Endothelial cell of umbilical vein (primary cell): ENCODE measurements at regions not wholly inside any gene's neighbourhood (a gene's known extent, or its start where the extent isn't known, plus 50 kb on each side); places are given as distances from the start of the nearest gene placed in this dataset.

ENCODE experiments used
- BruUV-seq: library from RNA; stranded (reverse); fragments of 400-500 nt; replicated peaks from 2 replicates; lab custom pipeline; 2021; lab: Mats Ljungman, UMichigan
- CTCF ChIA-PET: fragments of 300-600, 350-600 bp; sonication (Branson Sonifier 250); formaldehyde crosslinking; loops from one replicate; lab custom pipeline; 2021; ENCODE audit warnings: antibody characterized with exemption, inconsistent platforms; lab: Charles Lee
- POLR2A ChIA-PET: fragments of 300-600, 350-600 bp; sonication (Branson Sonifier 250); formaldehyde crosslinking; loops from one replicate; lab custom pipeline; 2021; ENCODE audit warnings: antibody characterized with exemption, inconsistent platforms; lab: Charles Lee
- DNase-seq: peaks from one replicate; pipeline ENCODE4 v3.0.0-alpha.2; 2011; ENCODE audit warnings: low read depth, low spot score
- FAIRE-seq: peaks from 2 replicates; lab custom pipeline; 2011; peaks lifted over from hg19 to GRCh38; lab: Jason Lieb, UNC
- H2AFZ ChIP-seq: 2 replicates; pipeline ENCODE4 v1.6.0; 2012; ENCODE audit warnings: low read depth, low read length, control low read depth, inconsistent platforms
- H3K27ac ChIP-seq: 2 replicates; pipeline ENCODE4 v1.5.1; 2011; ENCODE audit warnings: low read depth, mild to moderate bottlenecking, control low read depth, low read length, moderate library complexity; ENCODE audit not compliant: insufficient read depth
- H3K27me3 ChIP-seq, 2 experiments: 2 replicates each; pipeline versions ENCODE4 v1.6.0 to v1.6.1; 2011; ENCODE audit warnings: low read length in 2 of 2, mixed read lengths in 1 of 2; ENCODE audit not compliant: control insufficient read depth in 2 of 2, insufficient read depth in 2 of 2
- H3K36me3 ChIP-seq, 2 experiments: 2 replicates in 1 of 2; 3 replicates in 1 of 2; pipeline ENCODE4 v1.5.1; 2011; ENCODE audit warnings: low read length in 2 of 2, mild to moderate bottlenecking in 1 of 2, moderate library complexity in 1 of 2; ENCODE audit not compliant: control insufficient read depth in 2 of 2, insufficient read depth in 2 of 2; ENCODE audit errors: extremely low read depth in 1 of 2
- H3K4me1 ChIP-seq: 3 replicates; pipeline ENCODE4 v1.5.1; 2011; ENCODE audit warnings: mild to moderate bottlenecking, low read length; ENCODE audit not compliant: control insufficient read depth, insufficient read depth; ENCODE audit errors: extremely low read depth
- H3K4me2 ChIP-seq: 2 replicates; pipeline ENCODE4 v1.6.1; 2011; ENCODE audit warnings: low read length, control low read depth, mixed read lengths; ENCODE audit not compliant: insufficient read depth
- H3K4me3 ChIP-seq, 3 experiments: fragments of 200-600 bp in 1 of 3; sonication (generic), shearing (Covaris generic) in 1 of 3; replicated peaks in 1 of 3; 2 replicates each; pipeline ENCODE4 v1.5.1; 2011 to 2016; ENCODE audit warnings: control low read depth in 3 of 3, low read length in 3 of 3, mild to moderate bottlenecking in 2 of 3, inconsistent platforms in 1 of 3, low read depth in 1 of 3, moderate library complexity in 1 of 3; ENCODE audit not compliant: insufficient read depth in 1 of 3
- H3K79me2 ChIP-seq: 2 replicates; pipeline ENCODE4 v1.6.0; 2012; ENCODE audit warnings: low read length, inconsistent platforms; ENCODE audit not compliant: control insufficient read depth, insufficient read depth
- H3K9ac ChIP-seq: replicated peaks from 2 replicates; pipeline ENCODE3; 2011; ENCODE audit warnings: low read length, control low read depth; ENCODE audit not compliant: insufficient read depth; ENCODE audit errors: extremely low read depth
- H3K9me1 ChIP-seq: replicated peaks from 3 replicates; pipeline ENCODE4 v1.6.0; 2011; ENCODE audit warnings: mild to moderate bottlenecking, low read length; ENCODE audit not compliant: control insufficient read depth, insufficient read depth; ENCODE audit errors: extremely low read depth
- H3K9me3 ChIP-seq: replicated peaks from 2 replicates; pipeline ENCODE4 v1.5.1; 2012; ENCODE audit warnings: low read length, inconsistent platforms; ENCODE audit not compliant: control insufficient read depth, insufficient read depth
- H4K20me1 ChIP-seq: replicated peaks from 2 replicates; pipeline ENCODE3; 2011; ENCODE audit warnings: mild to moderate bottlenecking, low read length; ENCODE audit not compliant: control insufficient read depth, insufficient read depth; ENCODE audit errors: extremely low read depth
- CTCF ChIP-seq, 2 donors: IDR thresholded peaks; 1 replicate in 1 of 2; 2 replicates in 1 of 2; pipeline ENCODE4 v1.5.1; 2011; ENCODE audit warnings: low read length in 2 of 2, mild to moderate bottlenecking in 2 of 2, moderate library complexity in 2 of 2, control low read depth in 1 of 2, inconsistent platforms in 1 of 2, low read depth in 1 of 2; ENCODE audit not compliant: insufficient read depth in 1 of 2; ENCODE audit errors: extremely low read depth in 1 of 2
- EZH2 ChIP-seq: IDR thresholded peaks from 2 replicates; pipeline ENCODE4 v1.6.1; 2012; ENCODE audit warnings: borderline replicate concordance, low read depth, mild to moderate bottlenecking, moderate library complexity, low read length, inconsistent platforms; ENCODE audit not compliant: severe bottlenecking
- FOS ChIP-seq: IDR thresholded peaks from 2 replicates; pipeline ENCODE4 v1.6.1; 2011; ENCODE audit warnings: mild to moderate bottlenecking, low read length, moderate library complexity, borderline replicate concordance; ENCODE audit not compliant: insufficient read depth
- GATA2 ChIP-seq: IDR thresholded peaks from 2 replicates; pipeline ENCODE4 v1.7.0; 2011; ENCODE audit warnings: low read depth, mild to moderate bottlenecking, moderate library complexity, mixed read lengths, low read length; ENCODE audit not compliant: insufficient read length, insufficient read depth
- JUN ChIP-seq: IDR thresholded peaks from 2 replicates; pipeline ENCODE4 v1.6.1; 2011; ENCODE audit warnings: borderline replicate concordance, low read depth; ENCODE audit not compliant: insufficient read length, insufficient read depth
- MAX ChIP-seq: IDR thresholded peaks from 2 replicates; pipeline ENCODE4 v1.6.1; 2011; ENCODE audit not compliant: insufficient read depth, insufficient read length
- MYC ChIP-seq: IDR thresholded peaks from one replicate; pipeline ENCODE4 v1.6.1; 2011; ENCODE audit warnings: mild to moderate bottlenecking, low read depth, low read length
- POLR2A ChIP-seq: IDR thresholded peaks from 2 replicates; pipeline ENCODE4 v1.6.1; 2012; ENCODE audit warnings: low read depth, mild to moderate bottlenecking, control low read depth, low read length
- POLR2AphosphoS5 ChIP-seq: IDR thresholded peaks from 2 replicates; pipeline ENCODE4 v1.6.1; 2012; ENCODE audit warnings: low read depth, mild to moderate bottlenecking, control low read depth, low read length, moderate library complexity; ENCODE audit not compliant: insufficient read depth
- dilution Hi-C: fragments of 300-500 bp; cut with MboI; formaldehyde crosslinking; loops from one replicate; pipeline ENCODE4 v1.15.0; 2019; ENCODE audit warnings: low sequenced_read_pairs; ENCODE audit not compliant: extremely low pct_ligation_motif_present
- intact Hi-C: fragments of 100-400 bp; cut with micrococcal nuclease; formaldehyde crosslinking; loops from one replicate; pipeline ENCODE4 v1.10.0; 2022

- no peak overlapping the region for H3K4me3 ChIP-seq
- ChIA-PET CTCF (no interaction called here), POLR2A (no interaction called here)
- H3K79me2 ChIP-seq = no peaks in the 10 kb centered on the region
- H3K4me2 ChIP-seq = no peak overlapping the region
- no peaks in the 10 kb centered on the region for H3K9me3 ChIP-seq
- no peaks in the 10 kb centered on the region for H3K4me1 ChIP-seq
- DNase-seq (no peak), FAIRE-seq (no peak)
- no peaks in the 10 kb centered on the region for H3K9me1 ChIP-seq
- no peaks in the 10 kb centered on the region for H3K27me3 ChIP-seq
- no peaks in the 10 kb centered on the region for H4K20me1 ChIP-seq
- no peak overlapping the region for H3K27ac ChIP-seq
- BruUV-seq = no TSS peak
- no peaks in the 10 kb centered on the region for H3K36me3 ChIP-seq
- intact Hi-C loops (no loop called here), dilution Hi-C loops (no loop called here)
- H2AFZ ChIP-seq = no peak overlapping the region
- no peak overlapping the region for H3K9ac ChIP-seq
- no peak for TF ChIP-seq FOS
- TF ChIP-seq POLR2AphosphoS5 = no peak
- TF ChIP-seq MAX = no peak
- no peak for TF ChIP-seq EZH2
- no peak for TF ChIP-seq POLR2A
- no peak for TF ChIP-seq JUN
- TF ChIP-seq GATA2 = no peak
- TF ChIP-seq CTCF (IDR thresholded peaks at IDR 0.05; ENCODE audit: extremely low read depth in 1 of 2, insufficient read depth in 1 of 2, low read depth in 1 of 2, low read length in 2 of 2) = no peak
- no peak for TF ChIP-seq MYC
Measured at GRCh38 chr11:23563591-23563990, 703.3 kb upstream of the CCDC179 start.
